Thyroid gland (tissue), 4 donors: ENCODE measurements at regions not wholly inside any gene's neighbourhood (a gene's known extent, or its start where the extent isn't known, plus 50 kb on each side); places are given as distances from the start of the nearest gene placed in this dataset.

Source experiments
- CTCF ChIP-seq, 6 experiments: fragments of 200-600 bp in 3 of 6; fragments of 450-650 bp in 3 of 6; sonication (generic) in 3 of 6; IDR thresholded peaks; one replicate each; pipeline ENCODE4 v1.5.1; 2016 to 2019; ENCODE audit warnings: antibody characterized with exemption in 6 of 6, mild to moderate bottlenecking in 2 of 6, inconsistent platforms in 1 of 6, moderate library complexity in 1 of 6
- POLR2A ChIP-seq, 2 donors: fragments of 450-650 bp; IDR thresholded peaks; one replicate each; pipeline ENCODE4 v1.6.1; 2017; ENCODE audit warnings: antibody characterized with exemption in 2 of 2, mild to moderate bottlenecking in 2 of 2, moderate library complexity in 1 of 2

- no peak for TF ChIP-seq POLR2A (IDR thresholded peaks at IDR 0.05)
- no peak for TF ChIP-seq CTCF (IDR thresholded peaks at IDR 0.05)
Observed at GRCh38 chr20:60930023-60930790, 321.9 kb upstream of the CDH4 start.
